CD4-positive, alpha-beta T cell (primary cell): ENCODE measurements at regions not wholly inside any gene's neighbourhood (a gene's known extent, or its start where the extent isn't known, plus 50 kb on each side); places are given as distances from the start of the nearest gene placed in this dataset.

Source experiments
- ATAC-seq: fragments of 200-7000 bp; cut with Tn5 transposase; one replicate; pipeline ENCODE4 v1.10.0; 2022; ENCODE audit warnings: mild to moderate bottlenecking; ENCODE audit not compliant: poor library complexity
- CTCF ChIA-PET: fragments of 350-600 bp; sonication (Branson Sonifier 250); formaldehyde crosslinking; loops from one replicate; lab custom pipeline; 2021; ENCODE audit warnings: antibody characterized with exemption, inconsistent platforms; lab: Charles Lee
- POLR2A ChIA-PET: fragments of 350-600 bp; sonication (Branson Sonifier 250); formaldehyde crosslinking; loops from one replicate; lab custom pipeline; 2021; ENCODE audit warnings: antibody characterized with exemption, inconsistent platforms; lab: Charles Lee
- DNase-seq, 14 experiments: peaks; one replicate each; pipeline ENCODE4 v3.0.0-alpha.2; 2013 to 2020; ENCODE audit warnings: mixed read lengths in 2 of 14
- H3K27ac ChIP-seq, 2 donors: one replicate each; pipeline versions ENCODE4 v1.5.1 to v1.7.0; 2013; ENCODE audit warnings: low read length in 2 of 2, low read depth in 1 of 2, mild to moderate bottlenecking in 1 of 2
- H3K27me3 ChIP-seq, 2 experiments: 1 replicate in 1 of 2; 2 replicates in 1 of 2; pipeline versions ENCODE4 v1.6.1 to v1.7.0; 2013; ENCODE audit warnings: low read length in 2 of 2, control low read depth in 1 of 2, mild to moderate bottlenecking in 1 of 2, moderate library complexity in 1 of 2; ENCODE audit not compliant: insufficient read depth in 2 of 2, control insufficient read depth in 1 of 2
- H3K36me3 ChIP-seq: one replicate; pipeline ENCODE4 v1.6.1; 2013; ENCODE audit warnings: low read length, control low read depth; ENCODE audit not compliant: insufficient read depth
- H3K4me1 ChIP-seq: one replicate; pipeline ENCODE4 v1.6.1; 2013; ENCODE audit warnings: low read length, control low read depth; ENCODE audit not compliant: insufficient read depth
- H3K4me3 ChIP-seq: one replicate; pipeline ENCODE4 v1.5.1; 2013; ENCODE audit warnings: mild to moderate bottlenecking, low read length, moderate library complexity
- H3K9me3 ChIP-seq, 2 experiments: 1 replicate in 1 of 2; 2 replicates in 1 of 2; pipeline versions ENCODE4 v1.6.1 to v1.7.0; 2013; ENCODE audit warnings: low read length in 2 of 2, mild to moderate bottlenecking in 2 of 2, control low read depth in 1 of 2, moderate library complexity in 1 of 2; ENCODE audit not compliant: control insufficient read depth in 1 of 2, insufficient read depth in 1 of 2
- H3K27ac Mint-ChIP-seq: one replicate; pipeline ENCODE4 v1.8.0; 2020; ENCODE audit warnings: mixed read lengths
- H3K27me3 Mint-ChIP-seq: one replicate; pipeline ENCODE4 v1.8.0; 2021; ENCODE audit warnings: mixed read lengths
- H3K36me3 Mint-ChIP-seq: one replicate; pipeline ENCODE4 v1.8.0; 2021; ENCODE audit warnings: low read depth, mixed read lengths
- H3K4me1 Mint-ChIP-seq: one replicate; pipeline ENCODE4 v1.8.0; 2021; ENCODE audit warnings: low read depth, mixed read lengths
- H3K4me3 Mint-ChIP-seq: one replicate; pipeline ENCODE4 v1.8.0; 2020; ENCODE audit warnings: mild to moderate bottlenecking, mixed read lengths
- H3K9me3 Mint-ChIP-seq: one replicate; pipeline ENCODE4 v1.8.0; 2020; ENCODE audit warnings: mixed read lengths
- CTCF ChIP-seq: fragments of 200-600 bp; IDR thresholded peaks from one replicate; pipeline ENCODE4 v1.8.0; 2022; ENCODE audit warnings: antibody characterized with exemption, mild to moderate bottlenecking
- intact Hi-C, 2 experiments: fragments of 100-400 bp; cut with DNase I in 1 of 2; cut with micrococcal nuclease in 1 of 2; formaldehyde crosslinking; loops; one replicate each; pipeline versions ENCODE4 v1.15.1 to v1.9.0; 2023 to 2025; cut with DNase I, micrococcal nuclease

GRCh38 chr14:65287264-65288131, 125.0 kb upstream of the FUT8 start:
- Histone ChIP-seq H3K4me1 (peaks cover 68% of the 10 kb centered on the region), H3K27me3 (no peaks in the 10 kb centered on the region), H3K9me3 (no peaks in the 10 kb centered on the region), H3K4me3 (peak overlapping the region; percentile 24), H3K36me3 (no peaks in the 10 kb centered on the region), H3K27ac (peak overlapping the region; percentile 72 to 73)
- Mint-ChIP-seq H3K9me3 (peaks cover 2% of the 10 kb centered on the region), H3K4me3 (peak overlapping the region; percentile 85), H3K27ac (peak overlapping the region; percentile 95), H3K4me1 (peaks cover 70% of the 10 kb centered on the region), H3K27me3 (no peaks in the 10 kb centered on the region), H3K36me3 (no peaks in the 10 kb centered on the region)
- no peak for TF ChIP-seq CTCF
- DNase-seq: peak; percentile 21 to 83 (median 34)
- ATAC-seq: peak; percentile 86
- ChIA-PET CTCF (interaction anchor here (0.5 to 3.2 kb wide), 3 partner anchors 124 to 225 kb away, joined by 3 to 11 read pairs (median 4); partner anchors contain the start of gene FUT8), POLR2A (interaction anchor here (0.6 to 3.7 kb wide), 9 partner anchors 14 to 747 kb away, joined by 3 to 40 read pairs (median 3); partner anchors contain the start of genes FUT8, HSPA2 and MAX)
- intact Hi-C loops: loop anchor here (1.0 to 10.0 kb wide), 3 partner anchors 60 to 557 kb away; partner anchors contain the start of gene FUT8 (in 1 of the 2)

- Mint-ChIP-seq H3K27ac (peak overlapping the region; percentile 40), H3K4me1 (peaks cover 63% of the 10 kb centered on the region), H3K4me3 (no peak overlapping the region), H3K36me3 (no peaks in the 10 kb centered on the region), H3K27me3 (no peaks in the 10 kb centered on the region), H3K9me3 (peaks cover 2% of the 10 kb centered on the region)
- no peak for TF ChIP-seq CTCF
- H3K4me3 ChIP-seq: no peak overlapping the region
- DNase-seq: no peak
- CTCF ChIA-PET: no interaction called here
- no peaks in the 10 kb centered on the region for H3K9me3 ChIP-seq
- no peak overlapping the region for H3K27ac ChIP-seq
- no peaks in the 10 kb centered on the region for H3K27me3 ChIP-seq
- intact Hi-C loops: loop anchor here in 1 of 2 experiments (10.0 kb wide), 1 partner anchor 534 kb away; no protein-coding TSS in a partner anchor
- POLR2A ChIA-PET: interaction anchor here (1.8 kb wide), 1 partner anchor 121 kb away, joined by 8 read pairs; the partner anchor contains the start of gene FUT8
- H3K4me1 ChIP-seq: peaks cover 58% of the 10 kb centered on the region
- H3K36me3 ChIP-seq: no peaks in the 10 kb centered on the region
- no peak for ATAC-seq
Measured at GRCh38 chr14:65290830-65291229, 121.7 kb upstream of the FUT8 start.

- intact Hi-C loops: loop anchor here in 1 of 2 experiments (10.0 kb wide), 1 partner anchor 533 kb away; no protein-coding TSS in a partner anchor
- H3K4me1 ChIP-seq: peaks cover 58% of the 10 kb centered on the region
- ATAC-seq (no peak), DNase-seq (no peak)
- H3K27me3 Mint-ChIP-seq: no peaks in the 10 kb centered on the region
- H3K4me1 Mint-ChIP-seq: peaks cover 59% of the 10 kb centered on the region
- no peak overlapping the region for H3K4me3 ChIP-seq
- H3K27me3 ChIP-seq: no peaks in the 10 kb centered on the region
- no peaks in the 10 kb centered on the region for H3K36me3 Mint-ChIP-seq
- no peaks in the 10 kb centered on the region for H3K9me3 ChIP-seq
- H3K9me3 Mint-ChIP-seq: peaks cover 2% of the 10 kb centered on the region
- no peak for TF ChIP-seq CTCF
- H3K27ac ChIP-seq: peak overlapping the region in 1 of 2 donors; percentile 9
- POLR2A ChIA-PET: interaction anchor here (0.6 to 1.8 kb wide), 5 partner anchors 10 to 121 kb away, joined by 3 to 8 read pairs (median 3); partner anchors contain the start of gene FUT8
- CTCF ChIA-PET: no interaction called here
- peak overlapping the region; percentile 76 for H3K27ac Mint-ChIP-seq
- peak overlapping the region; percentile 38 for H3K4me3 Mint-ChIP-seq
- H3K36me3 ChIP-seq: no peaks in the 10 kb centered on the region
Measured at GRCh38 chr14:65291531-65291930, 121.0 kb upstream of the FUT8 start.
